H1 (cell line): ENCODE measurements at regions not wholly inside any gene's neighbourhood (a gene's known extent, or its start where the extent isn't known, plus 50 kb on each side); places are given as distances from the start of the nearest gene placed in this dataset.

Experiments
- CEBPB ChIP-seq: IDR thresholded peaks from 2 replicates; pipeline ENCODE4 v1.6.1; 2012; ENCODE audit warnings: low read depth, low read length
- POLR2A ChIP-seq, 2 experiments: IDR thresholded peaks; 1 replicate in 1 of 2; 2 replicates in 1 of 2; pipeline ENCODE4 v1.6.1; 2011; ENCODE audit warnings: low read depth in 2 of 2, low read length in 2 of 2, mild to moderate bottlenecking in 2 of 2; ENCODE audit errors: control extremely low read depth in 1 of 2
- RNF2 ChIP-seq: fragments of 200-900, 300-1000 bp; sonication (generic); IDR thresholded peaks from 2 replicates; pipeline ENCODE4 v1.7.1; 2016; ENCODE audit warnings: borderline replicate concordance, low read depth, mild to moderate bottlenecking, antibody characterized with exemption, low read length; ENCODE audit not compliant: poor library complexity, severe bottlenecking; ENCODE audit errors: missing control alignments
- TAF1 ChIP-seq: IDR thresholded peaks from 2 replicates; pipeline ENCODE4 v1.6.1; 2011; ENCODE audit warnings: mild to moderate bottlenecking, low read depth, low read length
- TAF7 ChIP-seq: optimal IDR thresholded peaks from 2 replicates; pipeline ENCODE3; 2011; ENCODE audit warnings: low read depth, mild to moderate bottlenecking, inconsistent platforms, low read length, moderate library complexity, borderline replicate concordance
- TF ChIP-seq, protein P1 (sequence below), 3 experiments: IDR thresholded peaks; 1 replicate in 2 of 3; 2 replicates in 1 of 3; pipeline versions ENCODE4 v1.5.1 to v1.6.1; 2011; ENCODE audit warnings: low read length in 3 of 3, mild to moderate bottlenecking in 3 of 3, inconsistent platforms in 2 of 3, low read depth in 1 of 3, moderate library complexity in 1 of 3; ENCODE audit not compliant: insufficient read depth in 1 of 3; ENCODE audit errors: control extremely low read depth in 1 of 3
- TF ChIP-seq, protein P2 (sequence below): IDR thresholded peaks from 2 replicates; pipeline ENCODE4 v1.6.1; 2011; ENCODE audit warnings: low read length, improper control_type of control experiment

DNA sequence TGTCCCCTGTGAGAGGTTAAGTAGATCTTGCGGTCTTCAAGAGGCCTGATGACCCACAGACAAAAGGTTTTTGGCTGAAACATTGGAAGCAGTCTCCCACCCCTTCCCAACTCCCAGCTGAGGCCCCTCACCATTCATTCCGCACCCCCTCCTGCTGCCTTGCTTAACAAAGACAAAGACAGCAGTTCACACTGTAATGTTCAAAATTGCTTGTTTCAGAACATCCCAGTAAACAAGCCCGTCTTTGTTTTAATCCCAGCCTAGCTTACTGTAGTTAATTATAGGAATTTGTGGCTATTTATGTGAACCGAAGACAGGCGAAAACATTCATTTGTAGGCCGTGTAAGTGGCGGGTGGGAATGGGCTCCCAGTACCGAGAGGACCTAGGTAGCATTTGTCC is 55.7 kb downstream of the IRX5 start:
- TF ChIP-seq, protein P1, sequence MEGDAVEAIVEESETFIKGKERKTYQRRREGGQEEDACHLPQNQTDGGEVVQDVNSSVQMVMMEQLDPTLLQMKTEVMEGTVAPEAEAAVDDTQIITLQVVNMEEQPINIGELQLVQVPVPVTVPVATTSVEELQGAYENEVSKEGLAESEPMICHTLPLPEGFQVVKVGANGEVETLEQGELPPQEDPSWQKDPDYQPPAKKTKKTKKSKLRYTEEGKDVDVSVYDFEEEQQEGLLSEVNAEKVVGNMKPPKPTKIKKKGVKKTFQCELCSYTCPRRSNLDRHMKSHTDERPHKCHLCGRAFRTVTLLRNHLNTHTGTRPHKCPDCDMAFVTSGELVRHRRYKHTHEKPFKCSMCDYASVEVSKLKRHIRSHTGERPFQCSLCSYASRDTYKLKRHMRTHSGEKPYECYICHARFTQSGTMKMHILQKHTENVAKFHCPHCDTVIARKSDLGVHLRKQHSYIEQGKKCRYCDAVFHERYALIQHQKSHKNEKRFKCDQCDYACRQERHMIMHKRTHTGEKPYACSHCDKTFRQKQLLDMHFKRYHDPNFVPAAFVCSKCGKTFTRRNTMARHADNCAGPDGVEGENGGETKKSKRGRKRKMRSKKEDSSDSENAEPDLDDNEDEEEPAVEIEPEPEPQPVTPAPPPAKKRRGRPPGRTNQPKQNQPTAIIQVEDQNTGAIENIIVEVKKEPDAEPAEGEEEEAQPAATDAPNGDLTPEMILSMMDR (IDR thresholded peaks at IDR 0.05; ENCODE audit: control extremely low read depth in 1 of 3, insufficient read depth in 1 of 3, low read depth in 1 of 3, low read length in 3 of 3): no peak
- no peak for TF ChIP-seq TAF1
- TF ChIP-seq POLR2A (IDR thresholded peaks at IDR 0.05; ENCODE audit: control extremely low read depth in 1 of 2, low read depth in 2 of 2, low read length in 2 of 2): no peak
- no peak for TF ChIP-seq RNF2
- TF ChIP-seq, protein P2, sequence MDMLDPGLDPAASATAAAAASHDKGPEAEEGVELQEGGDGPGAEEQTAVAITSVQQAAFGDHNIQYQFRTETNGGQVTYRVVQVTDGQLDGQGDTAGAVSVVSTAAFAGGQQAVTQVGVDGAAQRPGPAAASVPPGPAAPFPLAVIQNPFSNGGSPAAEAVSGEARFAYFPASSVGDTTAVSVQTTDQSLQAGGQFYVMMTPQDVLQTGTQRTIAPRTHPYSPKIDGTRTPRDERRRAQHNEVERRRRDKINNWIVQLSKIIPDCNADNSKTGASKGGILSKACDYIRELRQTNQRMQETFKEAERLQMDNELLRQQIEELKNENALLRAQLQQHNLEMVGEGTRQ: no peak
- TF ChIP-seq TAF7: no peak
- TF ChIP-seq CEBPB: no peak
